Caco-2 (cell line): ENCODE measurements at regions not wholly inside any gene's neighbourhood (a gene's known extent, or its start where the extent isn't known, plus 50 kb on each side); places are given as distances from the start of the nearest gene placed in this dataset.

Source experiments
- BruUV-seq: library from RNA; stranded (reverse); fragments of 400-500 nt; replicated peaks from 2 replicates; lab custom pipeline; 2021; lab: Mats Ljungman, UMichigan
- CTCF ChIA-PET: fragments of 300-600 bp; sonication (Branson Sonifier 250); formaldehyde crosslinking; loops from one replicate; lab custom pipeline; 2022; ENCODE audit warnings: antibody characterized with exemption; lab: Charles Lee
- POLR2A ChIA-PET: fragments of 300-600 bp; sonication (Branson Sonifier 250); formaldehyde crosslinking; loops from one replicate; lab custom pipeline; 2022; ENCODE audit warnings: antibody characterized with exemption; lab: Charles Lee
- DNase-seq, 2 experiments: peaks; one replicate each; pipeline versions ENCODE4 v3.0.0 to v3.0.0-alpha.2; 2020 to 2022
- H3K27me3 ChIP-seq: replicated peaks from 2 replicates; pipeline ENCODE4 v1.6.0; 2011; ENCODE audit warnings: low read length; ENCODE audit not compliant: control insufficient read depth, insufficient read depth
- H3K36me3 ChIP-seq: 2 replicates; pipeline ENCODE4 v1.5.1; 2011; ENCODE audit warnings: low read length; ENCODE audit not compliant: control insufficient read depth, insufficient read depth
- H3K4me1 ChIP-seq: fragments of 250-450 bp; sonication (Bioruptor Pico); 2 replicates; pipeline ENCODE4 v1.5.1; 2020; ENCODE audit warnings: mild to moderate bottlenecking
- H3K4me3 ChIP-seq: 2 replicates; pipeline ENCODE4 v1.5.1; 2011; ENCODE audit warnings: low read depth, mild to moderate bottlenecking, control low read depth, low read length
- H3K9me3 ChIP-seq: fragments of 250-450 bp; sonication (Bioruptor Pico); 2 replicates; pipeline ENCODE4 v1.5.1; 2020; ENCODE audit warnings: mild to moderate bottlenecking, moderate library complexity
- H3K27ac Mint-ChIP-seq: one replicate; pipeline ENCODE4 v1.8.0; 2022; ENCODE audit warnings: mixed read lengths; ENCODE audit not compliant: unreplicated experiment
- H3K27me3 Mint-ChIP-seq: one replicate; pipeline ENCODE4 v1.8.0; 2022; ENCODE audit warnings: mixed read lengths; ENCODE audit not compliant: insufficient read depth, unreplicated experiment
- H3K36me3 Mint-ChIP-seq: one replicate; pipeline ENCODE4 v1.8.0; 2022; ENCODE audit warnings: mild to moderate bottlenecking, mixed read lengths; ENCODE audit not compliant: insufficient read depth, unreplicated experiment
- H3K4me1 Mint-ChIP-seq: one replicate; pipeline ENCODE4 v1.8.0; 2022; ENCODE audit warnings: low read depth, mixed read lengths; ENCODE audit not compliant: unreplicated experiment
- H3K4me3 Mint-ChIP-seq: one replicate; pipeline ENCODE4 v1.8.0; 2022; ENCODE audit warnings: mild to moderate bottlenecking, moderate library complexity, mixed read lengths; ENCODE audit not compliant: unreplicated experiment
- H3K9me3 Mint-ChIP-seq: one replicate; pipeline ENCODE4 v1.8.0; 2022; ENCODE audit warnings: mixed read lengths; ENCODE audit not compliant: unreplicated experiment
- CTCF ChIP-seq, 2 experiments: fragments of 200-600 bp in 1 of 2; IDR thresholded peaks; 1 replicate in 1 of 2; 2 replicates in 1 of 2; pipeline versions ENCODE4 v1.5.1 to v1.8.0; 2011 to 2022; ENCODE audit warnings: antibody characterized with exemption in 1 of 2, control low read depth in 1 of 2, inconsistent platforms in 1 of 2, low read depth in 1 of 2, low read length in 1 of 2, mild to moderate bottlenecking in 1 of 2, moderate library complexity in 1 of 2; ENCODE audit not compliant: insufficient read depth in 1 of 2, severe bottlenecking in 1 of 2, unreplicated experiment in 1 of 2
- intact Hi-C: fragments of 100-400 bp; cut with micrococcal nuclease; formaldehyde crosslinking; loops from one replicate; pipeline ENCODE4 v1.10.0; 2022; ENCODE audit not compliant: unreplicated experiment

- H3K27ac Mint-ChIP-seq: no peak overlapping the region
- POLR2A ChIA-PET: no interaction called here
- BruUV-seq: no TSS peak
- H3K9me3 ChIP-seq: no peaks in the 10 kb centered on the region
- no peak for DNase-seq
- H3K4me1 ChIP-seq: no peaks in the 10 kb centered on the region
- H3K36me3 Mint-ChIP-seq: no peaks in the 10 kb centered on the region
- no peak overlapping the region for H3K4me3 Mint-ChIP-seq
- no peaks in the 10 kb centered on the region for H3K27me3 Mint-ChIP-seq
- no peaks in the 10 kb centered on the region for H3K27me3 ChIP-seq
- no peaks in the 10 kb centered on the region for H3K9me3 Mint-ChIP-seq
- H3K4me1 Mint-ChIP-seq: no peaks in the 10 kb centered on the region
- CTCF ChIA-PET: no interaction called here
- intact Hi-C loops: no loop called here
- H3K4me3 ChIP-seq: no peak overlapping the region
- no peak for TF ChIP-seq CTCF (IDR thresholded peaks at IDR 0.05; ENCODE audit: insufficient read depth in 1 of 2, low read depth in 1 of 2, low read length in 1 of 2, severe bottlenecking in 1 of 2, unreplicated experiment in 1 of 2)
- H3K36me3 ChIP-seq: no peaks in the 10 kb centered on the region
Observed at GRCh38 chr18:53771664-53772063, 452.8 kb downstream of the MBD2 start.

GRCh38 chr18:53765211-53765610 lies 459.3 kb downstream of the MBD2 start:
- no peaks in the 10 kb centered on the region for H3K9me3 Mint-ChIP-seq
- no peak overlapping the region for H3K4me3 Mint-ChIP-seq
- H3K27me3 ChIP-seq: no peaks in the 10 kb centered on the region
- H3K4me3 ChIP-seq: no peak overlapping the region
- no peaks in the 10 kb centered on the region for H3K4me1 ChIP-seq
- H3K4me1 Mint-ChIP-seq: no peaks in the 10 kb centered on the region
- no peaks in the 10 kb centered on the region for H3K9me3 ChIP-seq
- ChIA-PET POLR2A (no interaction called here), CTCF (no interaction called here)
- H3K27ac Mint-ChIP-seq: no peak overlapping the region
- no peak for TF ChIP-seq CTCF (IDR thresholded peaks at IDR 0.05; ENCODE audit: insufficient read depth in 1 of 2, low read depth in 1 of 2, low read length in 1 of 2, severe bottlenecking in 1 of 2, unreplicated experiment in 1 of 2)
- no peak for DNase-seq
- no peaks in the 10 kb centered on the region for H3K36me3 Mint-ChIP-seq
- no peaks in the 10 kb centered on the region for H3K27me3 Mint-ChIP-seq
- intact Hi-C loops: no loop called here
- no TSS peak for BruUV-seq
- no peaks in the 10 kb centered on the region for H3K36me3 ChIP-seq

- no peak for DNase-seq
- Histone ChIP-seq H3K4me3 (no peak overlapping the region), H3K27me3 (no peaks in the 10 kb centered on the region), H3K4me1 (no peaks in the 10 kb centered on the region), H3K36me3 (no peaks in the 10 kb centered on the region), H3K9me3 (no peaks in the 10 kb centered on the region)
- intact Hi-C loops: no loop called here
- Mint-ChIP-seq H3K4me3 (no peak overlapping the region), H3K36me3 (no peaks in the 10 kb centered on the region), H3K27me3 (no peaks in the 10 kb centered on the region), H3K9me3 (no peaks in the 10 kb centered on the region), H3K4me1 (no peaks in the 10 kb centered on the region), H3K27ac (no peak overlapping the region)
- POLR2A ChIA-PET: no interaction called here
- no TSS peak for BruUV-seq
- CTCF ChIA-PET: no interaction called here
- no peak for TF ChIP-seq CTCF (IDR thresholded peaks at IDR 0.05; ENCODE audit: insufficient read depth in 1 of 2, low read depth in 1 of 2, low read length in 1 of 2, severe bottlenecking in 1 of 2, unreplicated experiment in 1 of 2)
Observed at GRCh38 chr18:53764086-53764485, 460.4 kb downstream of the MBD2 start.
